GM12878 (cell line): ENCODE measurements at regions not wholly inside any gene's neighbourhood (a gene's known extent, or its start where the extent isn't known, plus 50 kb on each side); places are given as distances from the start of the nearest gene placed in this dataset.

ENCODE experiments used
- ATAC-seq: fragments of 200-7000 bp; cut with Tn5 transposase; 3 replicates; pipeline ENCODE4 v1.9.1; 2020; ENCODE audit warnings: mild to moderate bottlenecking, moderate library complexity
- BruUV-seq: library from RNA; stranded (reverse); fragments of 400-500 nt; replicated peaks from 2 replicates; lab custom pipeline; 2021; lab: Mats Ljungman, UMichigan
- CTCF ChIA-PET: fragments of 300-600 bp; sonication (Branson Sonifier 250); formaldehyde crosslinking; extraction: SDS; loops from one replicate; lab custom pipeline; 2021; ENCODE audit warnings: inconsistent platforms; lab: Yijun Ruan, JAX
- POLR2A ChIA-PET: fragments of 350-600 bp; formaldehyde crosslinking; extraction: SDS; loops from one replicate; lab custom pipeline; 2021; ENCODE audit warnings: inconsistent platforms; lab: Charles Lee
- RAD21 ChIA-PET: fragments of 300-600 bp; sonication (Branson Sonifier 250); formaldehyde crosslinking; loops from one replicate; lab custom pipeline; 2023; ENCODE audit warnings: antibody characterized with exemption; ENCODE audit not compliant: unreplicated experiment; lab: Charles Lee
- SMC1A ChIA-PET: fragments of 300-600 bp; sonication (Branson Sonifier 250); formaldehyde crosslinking; loops from one replicate; lab custom pipeline; 2023; ENCODE audit not compliant: unreplicated experiment, uncharacterized antibody; lab: Charles Lee
- DNase-seq: peaks from one replicate; pipeline ENCODE4 v3.0.0-alpha.2; 2011; ENCODE audit warnings: low read depth, low spot score
- FAIRE-seq: peaks from 3 replicates; lab custom pipeline; 2011; peaks lifted over from hg19 to GRCh38; lab: Jason Lieb, UNC
- H2AFZ ChIP-seq: 2 replicates; pipeline ENCODE4 v1.6.0; 2011; ENCODE audit warnings: low read depth, low read length, control low read depth; ENCODE audit not compliant: control insufficient read depth
- H3K27ac ChIP-seq: 2 replicates; pipeline ENCODE4 v1.5.1; 2011; ENCODE audit warnings: control low read depth; ENCODE audit not compliant: control insufficient read depth, insufficient read depth
- H3K27me3 ChIP-seq, 2 experiments: replicated peaks in 1 of 2; 2 replicates each; pipeline versions ENCODE4 v1.6.0 to v1.6.1; 2011; ENCODE audit warnings: low read length in 1 of 2; ENCODE audit not compliant: control insufficient read depth in 2 of 2, insufficient read depth in 2 of 2
- H3K36me3 ChIP-seq, 2 experiments: 2 replicates each; pipeline ENCODE4 v1.5.1; 2011; ENCODE audit warnings: low read length in 1 of 2; ENCODE audit not compliant: control insufficient read depth in 2 of 2, insufficient read depth in 2 of 2
- H3K4me1 ChIP-seq: 2 replicates; pipeline ENCODE4 v1.6.1; 2011; ENCODE audit warnings: mild to moderate bottlenecking, low read length, moderate library complexity, mixed read lengths; ENCODE audit not compliant: control insufficient read depth, insufficient read depth
- H3K4me2 ChIP-seq: 2 replicates; pipeline ENCODE4 v1.6.0; 2011; ENCODE audit warnings: control low read depth; ENCODE audit not compliant: control insufficient read depth, insufficient read depth
- H3K4me3 ChIP-seq: fragments of 200-600 bp; sonication (generic); 2 replicates; pipeline ENCODE4 v1.5.1; 2016
- H3K79me2 ChIP-seq: 2 replicates; pipeline ENCODE4 v1.6.0; 2011; ENCODE audit warnings: low read length; ENCODE audit not compliant: control insufficient read depth, insufficient read depth
- H3K9ac ChIP-seq: 2 replicates; pipeline ENCODE4 v1.8.0; 2011; ENCODE audit warnings: low read length, control low read depth, mixed read lengths; ENCODE audit not compliant: control insufficient read depth, insufficient read depth
- H3K9me3 ChIP-seq: replicated peaks from 3 replicates; pipeline ENCODE4 v1.5.1; 2011; ENCODE audit warnings: mild to moderate bottlenecking, low read length; ENCODE audit not compliant: control insufficient read depth, insufficient read depth
- H4K20me1 ChIP-seq: 2 replicates; pipeline ENCODE4 v1.6.0; 2011; ENCODE audit not compliant: control insufficient read depth, insufficient read depth
- CHD2 ChIP-seq: IDR thresholded peaks from 2 replicates; pipeline ENCODE4 v1.6.1; 2011; ENCODE audit warnings: low read depth, low read length, improper control_type of control experiment, borderline replicate concordance
- DPF2 ChIP-seq: fragments of 450-650 bp; IDR thresholded peaks from 2 replicates; pipeline ENCODE4 v1.6.1; 2017; ENCODE audit warnings: mild to moderate bottlenecking
- HDGF ChIP-seq: fragments of 450-650 bp; IDR thresholded peaks from 2 replicates; pipeline ENCODE4 v1.6.1; 2016; ENCODE audit warnings: antibody characterized with exemption
- IKZF2 ChIP-seq, 2 experiments: fragments of 450-650 bp; IDR thresholded peaks; 2 replicates each; pipeline ENCODE4 v1.6.1; 2017; ENCODE audit warnings: mild to moderate bottlenecking in 2 of 2, moderate library complexity in 2 of 2
- KAT2A ChIP-seq: conservative IDR thresholded peaks from 2 replicates; pipeline ENCODE4 v1.6.1; 2011; ENCODE audit warnings: low read depth, low read length; ENCODE audit not compliant: control insufficient read depth
- NBN ChIP-seq: fragments of 450-650 bp; IDR thresholded peaks from 2 replicates; pipeline ENCODE4 v1.6.1; 2016
- NKRF ChIP-seq: fragments of 450-650 bp; conservative IDR thresholded peaks from 2 replicates; pipeline ENCODE4 v1.6.1; 2017; ENCODE audit warnings: mild to moderate bottlenecking, moderate library complexity
- NR2F1 ChIP-seq: fragments of 450-650 bp; conservative IDR thresholded peaks from 2 replicates; pipeline ENCODE4 v1.6.1; 2017; ENCODE audit warnings: mild to moderate bottlenecking
- PAX5 ChIP-seq: IDR thresholded peaks from 2 replicates; pipeline ENCODE4 v1.6.1; 2011; ENCODE audit warnings: low read depth, low read length, borderline replicate concordance
- POLR2AphosphoS2 ChIP-seq: IDR thresholded peaks from 2 replicates; pipeline ENCODE4 v1.6.1; 2011; ENCODE audit warnings: low read depth, mild to moderate bottlenecking, low read length, improper control_type of control experiment, moderate library complexity
- SMC3 ChIP-seq: IDR thresholded peaks from 2 replicates; pipeline ENCODE4 v1.6.1; 2011; ENCODE audit warnings: low read length, improper control_type of control experiment, borderline replicate concordance
- TCF7 ChIP-seq: IDR thresholded peaks from 2 replicates; pipeline ENCODE4 v1.6.1; 2014; ENCODE audit warnings: antibody characterized with exemption, borderline replicate concordance
- ZNF687 ChIP-seq: fragments of 450-650 bp; IDR thresholded peaks from 2 replicates; pipeline ENCODE4 v1.6.1; 2017; ENCODE audit warnings: mild to moderate bottlenecking, moderate library complexity
- WGBS: methylation state at CpG from one replicate; pipeline ENCODE4 v1.1.6; 2016; ENCODE audit warnings: low lambda C conversion rate; ENCODE audit not compliant: insufficient replicate concordance, insufficient coverage; ENCODE audit errors: missing lambda C conversion rate; 5-methylcytosine and 5-hydroxymethylcytosine counted together
- in situ Hi-C: fragments of 300-500 bp; cut with MboI; formaldehyde crosslinking; loops from 9 replicates; pipeline ENCODE4 v1.14.3; 2018; ENCODE audit warnings: mixed read lengths
- intact Hi-C: fragments of 100-400 bp; cut with micrococcal nuclease; formaldehyde crosslinking; loops from one replicate; pipeline ENCODE4 v1.14.2; 2022; ENCODE audit not compliant: unreplicated experiment
- TF ChIP-seq, protein P1 (sequence below): fragments of 150-350 bp; IDR thresholded peaks from 2 replicates; pipeline ENCODE4 v1.6.1; 2016; ENCODE audit warnings: low read depth, low read length

GRCh38 chr2:126952216-126952615 lies 53.5 kb downstream of the TEX51 start:
- intact Hi-C loops: no loop called here
- CTCF ChIA-PET: no interaction called here
- Histone ChIP-seq H3K9ac (no peak overlapping the region), H3K4me2 (no peak overlapping the region), H4K20me1 (no peaks in the 10 kb centered on the region)
- no peak for FAIRE-seq
- WGBS: 70% methylated on average over 1 of the region's 1 CpG
- in situ Hi-C loops: no loop called here
- POLR2A ChIA-PET: no interaction called here
- BruUV-seq: no TSS peak
- TF ChIP-seq SMC3 (no peak), IKZF2 (IDR thresholded peaks at IDR 0.05) (no peak), CHD2 (no peak), NKRF (no peak), DPF2 (no peak), NR2F1 (no peak), KAT2A (no peak), NBN (no peak), POLR2AphosphoS2 (no peak), PAX5 (no peak), HDGF (no peak), ZNF687 (no peak), TCF7 (no peak)
- TF ChIP-seq, protein P1, sequence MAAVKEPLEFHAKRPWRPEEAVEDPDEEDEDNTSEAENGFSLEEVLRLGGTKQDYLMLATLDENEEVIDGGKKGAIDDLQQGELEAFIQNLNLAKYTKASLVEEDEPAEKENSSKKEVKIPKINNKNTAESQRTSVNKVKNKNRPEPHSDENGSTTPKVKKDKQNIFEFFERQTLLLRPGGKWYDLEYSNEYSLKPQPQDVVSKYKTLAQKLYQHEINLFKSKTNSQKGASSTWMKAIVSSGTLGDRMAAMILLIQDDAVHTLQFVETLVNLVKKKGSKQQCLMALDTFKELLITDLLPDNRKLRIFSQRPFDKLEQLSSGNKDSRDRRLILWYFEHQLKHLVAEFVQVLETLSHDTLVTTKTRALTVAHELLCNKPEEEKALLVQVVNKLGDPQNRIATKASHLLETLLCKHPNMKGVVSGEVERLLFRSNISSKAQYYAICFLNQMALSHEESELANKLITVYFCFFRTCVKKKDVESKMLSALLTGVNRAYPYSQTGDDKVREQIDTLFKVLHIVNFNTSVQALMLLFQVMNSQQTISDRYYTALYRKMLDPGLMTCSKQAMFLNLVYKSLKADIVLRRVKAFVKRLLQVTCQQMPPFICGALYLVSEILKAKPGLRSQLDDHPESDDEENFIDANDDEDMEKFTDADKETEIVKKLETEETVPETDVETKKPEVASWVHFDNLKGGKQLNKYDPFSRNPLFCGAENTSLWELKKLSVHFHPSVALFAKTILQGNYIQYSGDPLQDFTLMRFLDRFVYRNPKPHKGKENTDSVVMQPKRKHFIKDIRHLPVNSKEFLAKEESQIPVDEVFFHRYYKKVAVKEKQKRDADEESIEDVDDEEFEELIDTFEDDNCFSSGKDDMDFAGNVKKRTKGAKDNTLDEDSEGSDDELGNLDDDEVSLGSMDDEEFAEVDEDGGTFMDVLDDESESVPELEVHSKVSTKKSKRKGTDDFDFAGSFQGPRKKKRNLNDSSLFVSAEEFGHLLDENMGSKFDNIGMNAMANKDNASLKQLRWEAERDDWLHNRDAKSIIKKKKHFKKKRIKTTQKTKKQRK: no peak
- TF ChIP-seq, all 136 proteins: peak for 0
- RAD21 ChIA-PET: no interaction called here
- H3K27ac ChIP-seq: no peak overlapping the region
- H2AFZ ChIP-seq: no peak overlapping the region
- no peak for DNase-seq
- no peak for ATAC-seq
- H3K4me3 ChIP-seq: no peak overlapping the region
- H3K4me1 ChIP-seq: no peaks in the 10 kb centered on the region
- H3K79me2 ChIP-seq: no peaks in the 10 kb centered on the region
- H3K9me3 ChIP-seq: no peaks in the 10 kb centered on the region
- no peaks in the 10 kb centered on the region for H3K36me3 ChIP-seq
- SMC1A ChIA-PET: no interaction called here
- no peaks in the 10 kb centered on the region for H3K27me3 ChIP-seq
